HEK293 (cell line): ENCODE measurements at regions not wholly inside any gene's neighbourhood (a gene's known extent, or its start where the extent isn't known, plus 50 kb on each side); places are given as distances from the start of the nearest gene placed in this dataset.

Source experiments
- CTCF ChIA-PET: fragments of 350-600 bp; formaldehyde crosslinking; extraction: SDS; loops from one replicate; lab custom pipeline; 2021; ENCODE audit warnings: antibody characterized with exemption; lab: Yijun Ruan, JAX
- POLR2A ChIA-PET: fragments of 300-600 bp; formaldehyde crosslinking; extraction: SDS; loops from one replicate; lab custom pipeline; 2020; ENCODE audit warnings: antibody characterized with exemption, inconsistent platforms; lab: Yijun Ruan, JAX
- H3K27ac ChIP-seq: fragments of 200-500 bp; sonication (Bioruptor generic); 2 replicates; pipeline ENCODE4 v1.5.1; 2014; ENCODE audit warnings: low read depth, low read length, control low read depth, inconsistent platforms; ENCODE audit errors: extremely low read depth
- H3K36me3 ChIP-seq, 2 experiments: fragments of 200-500 bp in 1 of 2; sonication (Bioruptor generic) in 1 of 2; 1 replicate in 1 of 2; 2 replicates in 1 of 2; pipeline ENCODE4 v1.5.1; 2014 to 2017; ENCODE audit warnings: inconsistent platforms in 2 of 2, low read length in 2 of 2; ENCODE audit not compliant: control insufficient read depth in 2 of 2, insufficient read depth in 1 of 2
- H3K4me1 ChIP-seq: fragments of 200-500 bp; sonication (Bioruptor generic); 2 replicates; pipeline ENCODE4 v1.5.1; 2014; ENCODE audit warnings: mild to moderate bottlenecking, low read length, inconsistent platforms; ENCODE audit not compliant: control insufficient read depth, insufficient read depth
- H3K4me3 ChIP-seq: 2 replicates; pipeline ENCODE4 v1.5.1; 2011; ENCODE audit warnings: low read depth, mild to moderate bottlenecking, control low read depth, low read length, moderate library complexity
- H3K9me3 ChIP-seq: fragments of 200-500 bp; sonication (Bioruptor generic); 2 replicates; pipeline ENCODE4 v1.5.1; 2014; ENCODE audit warnings: low read depth, low read length, inconsistent platforms; ENCODE audit not compliant: control insufficient read depth, insufficient read depth
- KLF7 ChIP-seq: fragments of 450-650 bp; formaldehyde crosslinking; IDR thresholded peaks from 2 replicates; pipeline ENCODE4 v1.5.1; 2016; ENCODE audit warnings: missing biosample characterization, missing genetic modification characterization, borderline replicate concordance
- RBAK ChIP-seq: fragments of 450-650 bp; formaldehyde crosslinking; IDR thresholded peaks from 2 replicates; pipeline ENCODE4 v1.5.1; 2016; ENCODE audit warnings: missing biosample characterization, missing genetic modification characterization
- SCRT2 ChIP-seq: fragments of 450-650 bp; formaldehyde crosslinking; IDR thresholded peaks from 2 replicates; pipeline ENCODE4 v1.5.1; 2016; ENCODE audit warnings: missing biosample characterization, missing genetic modification characterization
- TRIM28 ChIP-seq: IDR thresholded peaks from 2 replicates; pipeline ENCODE4 v1.6.1; 2011; ENCODE audit warnings: low read length, control low read depth, borderline replicate concordance
- YY2 ChIP-seq: fragments of 450-650 bp; formaldehyde crosslinking; IDR thresholded peaks from 2 replicates; pipeline ENCODE4 v1.5.1; 2016; ENCODE audit warnings: missing biosample characterization, missing genetic modification characterization
- ZNF146 ChIP-seq: fragments of 450-650 bp; formaldehyde crosslinking; IDR thresholded peaks from 2 replicates; pipeline ENCODE4 v1.5.1; 2016; ENCODE audit warnings: missing biosample characterization, missing genetic modification characterization
- ZNF19 ChIP-seq: fragments of 450-650 bp; formaldehyde crosslinking; IDR thresholded peaks from 2 replicates; pipeline ENCODE4; 2016; ENCODE audit warnings: missing biosample characterization, missing genetic modification characterization, low read depth
- ZNF335 ChIP-seq: fragments of 450-650 bp; formaldehyde crosslinking; conservative IDR thresholded peaks from 2 replicates; pipeline ENCODE4 v1.5.1; 2016; ENCODE audit warnings: missing biosample characterization, missing genetic modification characterization
- ZNF354C ChIP-seq: fragments of 450-650 bp; formaldehyde crosslinking; IDR thresholded peaks from 2 replicates; pipeline ENCODE4 v1.5.1; 2016; ENCODE audit warnings: missing biosample characterization, missing genetic modification characterization, low read depth, borderline replicate concordance
- ZNF391 ChIP-seq: fragments of 450-650 bp; formaldehyde crosslinking; IDR thresholded peaks from 2 replicates; pipeline ENCODE4 v1.5.1; 2016; ENCODE audit warnings: low read depth, missing biosample characterization, missing genetic modification characterization, borderline replicate concordance
- ZNF544 ChIP-seq: fragments of 450-650 bp; formaldehyde crosslinking; IDR thresholded peaks from 2 replicates; pipeline ENCODE4 v1.5.0; 2017; ENCODE audit warnings: missing biosample characterization, missing genetic modification characterization
- ZNF558 ChIP-seq: fragments of 450-650 bp; formaldehyde crosslinking; IDR thresholded peaks from 2 replicates; pipeline ENCODE4 v1.5.1; 2016; ENCODE audit warnings: missing biosample characterization, missing genetic modification characterization
- ZNF596 ChIP-seq: fragments of 450-650 bp; IDR thresholded peaks from 2 replicates; pipeline ENCODE4 v1.5.0; 2018; ENCODE audit warnings: missing biosample characterization, mild to moderate bottlenecking, missing genetic modification characterization, moderate library complexity
- ZNF776 ChIP-seq: fragments of 450-650 bp; formaldehyde crosslinking; IDR thresholded peaks from 2 replicates; pipeline ENCODE4 v1.5.0; 2017; ENCODE audit warnings: missing biosample characterization, missing genetic modification characterization, borderline replicate concordance
- ZNF837 ChIP-seq: fragments of 450-650 bp; formaldehyde crosslinking; IDR thresholded peaks from 2 replicates; pipeline ENCODE4 v1.5.1; 2016; ENCODE audit warnings: missing biosample characterization, missing genetic modification characterization
- TF ChIP-seq, protein P1 (sequence below): fragments of 450-650 bp; formaldehyde crosslinking; IDR thresholded peaks from 2 replicates; pipeline ENCODE4 v1.5.1; 2016; ENCODE audit warnings: missing biosample characterization, missing genetic modification characterization
- TF ChIP-seq, protein P2 (sequence below): fragments of 450-650 bp; formaldehyde crosslinking; IDR thresholded peaks from 2 replicates; pipeline ENCODE4 v1.5.1; 2016; ENCODE audit warnings: missing biosample characterization, missing genetic modification characterization, borderline replicate concordance
- TF ChIP-seq, protein P3 (sequence below): sonication (generic); formaldehyde crosslinking; IDR thresholded peaks from 2 replicates; pipeline ENCODE4 v1.8.1; 2022; ENCODE audit warnings: mild to moderate bottlenecking, moderate library complexity, missing genetic modification reagents
- TF ChIP-seq, protein P4 (sequence below): fragments of 450-650 bp; formaldehyde crosslinking; IDR thresholded peaks from 2 replicates; pipeline ENCODE4 v1.5.1; 2016; ENCODE audit warnings: missing biosample characterization, missing genetic modification characterization, low read depth
- TF ChIP-seq, protein P5 (sequence below): fragments of 450-650 bp; formaldehyde crosslinking; IDR thresholded peaks from 2 replicates; pipeline ENCODE4 v1.5.1; 2016; ENCODE audit warnings: missing biosample characterization, missing genetic modification characterization

DNA sequence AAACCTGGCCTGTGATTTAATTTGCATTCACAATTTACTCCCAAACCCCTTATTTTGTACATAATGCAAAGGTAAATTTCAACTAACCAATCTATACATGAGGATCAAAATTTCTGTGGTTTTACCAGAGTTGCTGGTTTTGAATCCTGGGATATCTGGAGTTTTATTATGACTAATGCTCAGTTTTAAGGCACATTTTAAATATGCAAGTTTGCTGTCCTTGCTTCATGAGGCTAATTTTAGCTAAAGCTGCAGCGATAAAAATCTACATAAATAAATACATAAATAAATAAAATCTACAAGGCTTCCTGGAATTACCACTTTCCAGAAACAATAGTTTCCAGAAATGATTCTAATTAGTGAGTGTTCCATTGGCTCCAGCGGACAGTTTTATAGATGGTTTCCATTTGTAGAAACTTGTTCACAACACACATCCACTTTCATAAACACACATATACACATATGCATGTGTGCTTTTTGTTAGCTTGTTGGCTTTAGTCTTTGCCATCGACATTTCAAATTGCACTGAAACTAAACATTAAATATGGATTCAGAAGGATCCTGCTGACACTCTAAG lies 339.5 kb upstream of the NRP1 start:
- H3K4me3 ChIP-seq: no peak overlapping the region
- H3K4me1 ChIP-seq: no peaks in the 10 kb centered on the region
- H3K9me3 ChIP-seq: no peaks in the 10 kb centered on the region
- H3K27ac ChIP-seq: no peak overlapping the region
- ChIA-PET CTCF (no interaction called here), POLR2A (no interaction called here)
- no peaks in the 10 kb centered on the region for H3K36me3 ChIP-seq
- TF ChIP-seq, protein P1, sequence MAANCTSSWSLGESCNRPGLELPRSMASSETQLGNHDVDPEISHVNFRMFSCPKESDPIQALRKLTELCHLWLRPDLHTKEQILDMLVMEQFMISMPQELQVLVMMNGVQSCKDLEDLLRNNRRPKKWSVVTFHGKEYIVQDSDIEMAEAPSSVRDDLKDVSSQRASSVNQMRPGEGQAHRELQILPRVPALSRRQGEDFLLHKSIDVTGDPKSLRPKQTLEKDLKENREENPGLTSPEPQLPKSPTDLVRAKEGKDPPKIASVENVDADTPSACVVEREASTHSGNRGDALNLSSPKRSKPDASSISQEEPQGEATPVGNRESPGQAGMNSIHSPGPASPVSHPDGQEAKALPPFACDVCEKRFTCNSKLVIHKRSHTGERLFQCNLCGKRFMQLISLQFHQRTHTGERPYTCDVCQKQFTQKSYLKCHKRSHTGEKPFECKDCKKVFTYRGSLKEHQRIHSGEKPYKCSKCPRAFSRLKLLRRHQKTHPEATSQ: no peak
- TF ChIP-seq, protein P2, sequence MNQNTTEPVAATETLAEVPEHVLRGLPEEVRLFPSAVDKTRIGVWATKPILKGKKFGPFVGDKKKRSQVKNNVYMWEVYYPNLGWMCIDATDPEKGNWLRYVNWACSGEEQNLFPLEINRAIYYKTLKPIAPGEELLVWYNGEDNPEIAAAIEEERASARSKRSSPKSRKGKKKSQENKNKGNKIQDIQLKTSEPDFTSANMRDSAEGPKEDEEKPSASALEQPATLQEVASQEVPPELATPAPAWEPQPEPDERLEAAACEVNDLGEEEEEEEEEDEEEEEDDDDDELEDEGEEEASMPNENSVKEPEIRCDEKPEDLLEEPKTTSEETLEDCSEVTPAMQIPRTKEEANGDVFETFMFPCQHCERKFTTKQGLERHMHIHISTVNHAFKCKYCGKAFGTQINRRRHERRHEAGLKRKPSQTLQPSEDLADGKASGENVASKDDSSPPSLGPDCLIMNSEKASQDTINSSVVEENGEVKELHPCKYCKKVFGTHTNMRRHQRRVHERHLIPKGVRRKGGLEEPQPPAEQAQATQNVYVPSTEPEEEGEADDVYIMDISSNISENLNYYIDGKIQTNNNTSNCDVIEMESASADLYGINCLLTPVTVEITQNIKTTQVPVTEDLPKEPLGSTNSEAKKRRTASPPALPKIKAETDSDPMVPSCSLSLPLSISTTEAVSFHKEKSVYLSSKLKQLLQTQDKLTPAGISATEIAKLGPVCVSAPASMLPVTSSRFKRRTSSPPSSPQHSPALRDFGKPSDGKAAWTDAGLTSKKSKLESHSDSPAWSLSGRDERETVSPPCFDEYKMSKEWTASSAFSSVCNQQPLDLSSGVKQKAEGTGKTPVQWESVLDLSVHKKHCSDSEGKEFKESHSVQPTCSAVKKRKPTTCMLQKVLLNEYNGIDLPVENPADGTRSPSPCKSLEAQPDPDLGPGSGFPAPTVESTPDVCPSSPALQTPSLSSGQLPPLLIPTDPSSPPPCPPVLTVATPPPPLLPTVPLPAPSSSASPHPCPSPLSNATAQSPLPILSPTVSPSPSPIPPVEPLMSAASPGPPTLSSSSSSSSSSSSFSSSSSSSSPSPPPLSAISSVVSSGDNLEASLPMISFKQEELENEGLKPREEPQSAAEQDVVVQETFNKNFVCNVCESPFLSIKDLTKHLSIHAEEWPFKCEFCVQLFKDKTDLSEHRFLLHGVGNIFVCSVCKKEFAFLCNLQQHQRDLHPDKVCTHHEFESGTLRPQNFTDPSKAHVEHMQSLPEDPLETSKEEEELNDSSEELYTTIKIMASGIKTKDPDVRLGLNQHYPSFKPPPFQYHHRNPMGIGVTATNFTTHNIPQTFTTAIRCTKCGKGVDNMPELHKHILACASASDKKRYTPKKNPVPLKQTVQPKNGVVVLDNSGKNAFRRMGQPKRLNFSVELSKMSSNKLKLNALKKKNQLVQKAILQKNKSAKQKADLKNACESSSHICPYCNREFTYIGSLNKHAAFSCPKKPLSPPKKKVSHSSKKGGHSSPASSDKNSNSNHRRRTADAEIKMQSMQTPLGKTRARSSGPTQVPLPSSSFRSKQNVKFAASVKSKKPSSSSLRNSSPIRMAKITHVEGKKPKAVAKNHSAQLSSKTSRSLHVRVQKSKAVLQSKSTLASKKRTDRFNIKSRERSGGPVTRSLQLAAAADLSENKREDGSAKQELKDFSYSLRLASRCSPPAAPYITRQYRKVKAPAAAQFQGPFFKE (tag by site-specific recombination): no peak
- TF ChIP-seq ZNF146 (tag by site-specific recombination): no peak
- no peak for TF ChIP-seq RBAK (tag by site-specific recombination)
- TF ChIP-seq, protein P3, sequence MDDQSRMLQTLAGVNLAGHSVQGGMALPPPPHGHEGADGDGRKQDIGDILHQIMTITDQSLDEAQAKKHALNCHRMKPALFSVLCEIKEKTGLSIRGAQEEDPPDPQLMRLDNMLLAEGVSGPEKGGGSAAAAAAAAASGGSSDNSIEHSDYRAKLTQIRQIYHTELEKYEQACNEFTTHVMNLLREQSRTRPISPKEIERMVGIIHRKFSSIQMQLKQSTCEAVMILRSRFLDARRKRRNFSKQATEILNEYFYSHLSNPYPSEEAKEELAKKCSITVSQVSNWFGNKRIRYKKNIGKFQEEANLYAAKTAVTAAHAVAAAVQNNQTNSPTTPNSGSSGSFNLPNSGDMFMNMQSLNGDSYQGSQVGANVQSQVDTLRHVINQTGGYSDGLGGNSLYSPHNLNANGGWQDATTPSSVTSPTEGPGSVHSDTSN (CRISPR knock-in tag): no peak
- TF ChIP-seq ZNF837 (tag by site-specific recombination): no peak
- TF ChIP-seq ZNF335 (tag by site-specific recombination): no peak
- TF ChIP-seq, protein P4, sequence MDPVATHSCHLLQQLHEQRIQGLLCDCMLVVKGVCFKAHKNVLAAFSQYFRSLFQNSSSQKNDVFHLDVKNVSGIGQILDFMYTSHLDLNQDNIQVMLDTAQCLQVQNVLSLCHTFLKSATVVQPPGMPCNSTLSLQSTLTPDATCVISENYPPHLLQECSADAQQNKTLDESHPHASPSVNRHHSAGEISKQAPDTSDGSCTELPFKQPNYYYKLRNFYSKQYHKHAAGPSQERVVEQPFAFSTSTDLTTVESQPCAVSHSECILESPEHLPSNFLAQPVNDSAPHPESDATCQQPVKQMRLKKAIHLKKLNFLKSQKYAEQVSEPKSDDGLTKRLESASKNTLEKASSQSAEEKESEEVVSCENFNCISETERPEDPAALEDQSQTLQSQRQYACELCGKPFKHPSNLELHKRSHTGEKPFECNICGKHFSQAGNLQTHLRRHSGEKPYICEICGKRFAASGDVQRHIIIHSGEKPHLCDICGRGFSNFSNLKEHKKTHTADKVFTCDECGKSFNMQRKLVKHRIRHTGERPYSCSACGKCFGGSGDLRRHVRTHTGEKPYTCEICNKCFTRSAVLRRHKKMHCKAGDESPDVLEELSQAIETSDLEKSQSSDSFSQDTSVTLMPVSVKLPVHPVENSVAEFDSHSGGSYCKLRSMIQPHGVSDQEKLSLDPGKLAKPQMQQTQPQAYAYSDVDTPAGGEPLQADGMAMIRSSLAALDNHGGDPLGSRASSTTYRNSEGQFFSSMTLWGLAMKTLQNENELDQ (tag by site-specific recombination): no peak
- no peak for TF ChIP-seq TRIM28
- no peak for TF ChIP-seq ZNF596
- no peak for TF ChIP-seq ZNF558
- TF ChIP-seq ZNF391 (tag by site-specific recombination): no peak
- TF ChIP-seq ZNF776 (tag by site-specific recombination): no peak
- TF ChIP-seq ZNF354C (tag by site-specific recombination): no peak
- TF ChIP-seq ZNF19: no peak
- no peak for TF ChIP-seq KLF7 (tag by site-specific recombination)
- TF ChIP-seq, protein P5, sequence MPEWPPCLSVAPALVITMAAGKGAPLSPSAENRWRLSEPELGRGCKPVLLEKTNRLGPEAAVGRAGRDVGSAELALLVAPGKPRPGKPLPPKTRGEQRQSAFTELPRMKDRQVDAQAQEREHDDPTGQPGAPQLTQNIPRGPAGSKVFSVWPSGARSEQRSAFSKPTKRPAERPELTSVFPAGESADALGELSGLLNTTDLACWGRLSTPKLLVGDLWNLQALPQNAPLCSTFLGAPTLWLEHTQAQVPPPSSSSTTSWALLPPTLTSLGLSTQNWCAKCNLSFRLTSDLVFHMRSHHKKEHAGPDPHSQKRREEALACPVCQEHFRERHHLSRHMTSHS (tag by site-specific recombination): no peak
- TF ChIP-seq ZNF544: no peak
- no peak for TF ChIP-seq YY2 (tag by site-specific recombination)
- no peak for TF ChIP-seq SCRT2 (tag by site-specific recombination)
